Activated naive CD8-positive, alpha-beta T cell treated with anti-CD3 and anti-CD28 coated beads, Interleukin-2, amount 50 U/mL, for 24 hours (primary cell): ENCODE measurements at regions not wholly inside any gene's neighbourhood (a gene's known extent, or its start where the extent isn't known, plus 50 kb on each side); places are given as distances from the start of the nearest gene placed in this dataset.
"Not testable (repeated sequence)": the region's sequence is repeated elsewhere in the genome, so short reads cannot be mapped to it uniquely, and the experiment has no call there.

Experiments
- ATAC-seq: fragments of 150-1000 bp; cut with Tn5 transposase; one replicate; pipeline ENCODE4 v1.10.0; 2021
- DNase-seq: peaks from one replicate; pipeline ENCODE4 v3.0.0; 2021
- H3K27ac Mint-ChIP-seq: one replicate; pipeline ENCODE4 v1.8.0; 2021; ENCODE audit warnings: mild to moderate bottlenecking, mixed read lengths
- H3K27me3 Mint-ChIP-seq: one replicate; pipeline ENCODE4 v1.8.0; 2021; ENCODE audit warnings: mixed read lengths
- H3K36me3 Mint-ChIP-seq: one replicate; pipeline ENCODE4 v1.8.0; 2021; ENCODE audit warnings: low read depth, mixed read lengths
- H3K4me1 Mint-ChIP-seq: one replicate; pipeline ENCODE4 v1.8.0; 2021; ENCODE audit warnings: mixed read lengths
- H3K4me3 Mint-ChIP-seq: one replicate; pipeline ENCODE4 v1.8.0; 2021; ENCODE audit warnings: mild to moderate bottlenecking, moderate library complexity, mixed read lengths
- H3K9me3 Mint-ChIP-seq: one replicate; pipeline ENCODE4 v1.8.0; 2021; ENCODE audit warnings: mixed read lengths

DNA sequence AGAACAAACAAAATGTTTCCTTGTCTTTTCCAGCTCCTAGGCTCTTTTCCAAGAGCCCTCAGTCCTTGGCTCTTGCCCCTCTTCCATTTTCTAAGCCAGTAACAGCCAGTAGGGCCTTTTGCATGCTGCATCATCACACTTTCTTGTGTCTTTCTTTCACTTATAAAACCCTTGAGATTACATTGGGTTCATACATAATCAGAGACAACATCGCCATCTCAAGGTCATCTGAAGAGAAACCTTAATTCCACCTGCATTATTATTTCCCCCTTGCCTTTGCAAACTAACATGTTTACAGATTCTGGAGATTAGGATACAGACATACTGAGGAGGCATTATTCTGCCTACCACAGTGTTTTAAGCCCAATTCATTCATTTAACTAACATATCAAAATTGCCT is 697.3 kb downstream of the TRIB2 start:
- no peaks in the 10 kb centered on the region for H3K36me3 Mint-ChIP-seq
- peaks cover 16% of the 10 kb centered on the region for H3K9me3 Mint-ChIP-seq

DNA sequence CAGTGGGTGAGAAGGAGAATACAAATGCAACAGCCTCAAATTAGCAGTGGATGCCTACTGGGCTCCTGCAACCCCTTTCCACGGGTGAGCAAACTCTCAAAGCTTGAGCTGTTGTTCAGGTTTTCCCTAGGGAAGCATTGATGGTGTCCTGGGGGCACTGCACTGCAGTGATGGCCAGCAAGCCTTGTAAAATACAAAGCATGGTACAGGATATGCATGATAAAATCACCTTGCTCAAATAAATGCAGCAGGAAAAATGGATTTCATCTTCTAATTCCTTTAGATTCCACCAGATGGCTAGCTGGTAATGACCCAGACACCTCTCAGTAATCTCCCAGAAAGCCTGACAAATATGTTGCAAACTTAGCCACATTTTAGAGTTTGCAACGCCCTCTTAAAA is 698.2 kb downstream of the TRIB2 start:
- no peak overlapping the region for H3K27ac Mint-ChIP-seq
- H3K27me3 Mint-ChIP-seq = no peaks in the 10 kb centered on the region
- no peaks in the 10 kb centered on the region for H3K4me1 Mint-ChIP-seq
- H3K4me3 Mint-ChIP-seq = no peak overlapping the region
- ATAC-seq (no peak), DNase-seq (no peak)
- peaks cover 16% of the 10 kb centered on the region for H3K9me3 Mint-ChIP-seq
- no peaks in the 10 kb centered on the region for H3K36me3 Mint-ChIP-seq

More for the DNA sequence above, 697.3 kb downstream of the TRIB2 start:
- no peak overlapping the region for H3K27ac Mint-ChIP-seq
- H3K4me1 Mint-ChIP-seq = no peaks in the 10 kb centered on the region
- ATAC-seq (no peak), DNase-seq (no peak)
- no peak overlapping the region for H3K4me3 Mint-ChIP-seq
- no peaks in the 10 kb centered on the region for H3K27me3 Mint-ChIP-seq

DNA sequence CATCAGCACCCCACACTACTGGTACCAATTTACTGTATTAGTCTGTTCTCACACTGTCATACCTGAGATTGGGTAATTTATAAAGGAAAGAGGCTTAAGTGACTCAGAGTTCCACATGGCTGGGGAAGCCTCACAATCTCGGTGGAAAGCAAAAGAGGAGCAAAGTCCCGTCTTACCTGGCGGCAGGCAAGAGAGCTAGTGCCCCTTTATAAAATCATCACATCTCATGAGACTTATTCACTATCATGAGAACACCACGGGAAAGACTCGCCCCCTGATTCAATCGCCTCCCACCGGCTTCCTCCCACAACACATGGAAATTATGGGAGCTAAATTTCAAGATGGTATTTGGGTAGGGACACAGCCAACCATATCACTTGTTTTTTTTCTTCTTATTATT is 717.2 kb downstream of the TRIB2 start:
- Mint-ChIP-seq H3K9me3 (peaks cover 6% of the 10 kb centered on the region), H3K27ac (no peak overlapping the region), H3K36me3 (no peaks in the 10 kb centered on the region), H3K4me1 (no peaks in the 10 kb centered on the region), H3K27me3 (no peaks in the 10 kb centered on the region), H3K4me3 (no peak overlapping the region)
- DNase-seq (no peak), ATAC-seq (no peak)

DNA sequence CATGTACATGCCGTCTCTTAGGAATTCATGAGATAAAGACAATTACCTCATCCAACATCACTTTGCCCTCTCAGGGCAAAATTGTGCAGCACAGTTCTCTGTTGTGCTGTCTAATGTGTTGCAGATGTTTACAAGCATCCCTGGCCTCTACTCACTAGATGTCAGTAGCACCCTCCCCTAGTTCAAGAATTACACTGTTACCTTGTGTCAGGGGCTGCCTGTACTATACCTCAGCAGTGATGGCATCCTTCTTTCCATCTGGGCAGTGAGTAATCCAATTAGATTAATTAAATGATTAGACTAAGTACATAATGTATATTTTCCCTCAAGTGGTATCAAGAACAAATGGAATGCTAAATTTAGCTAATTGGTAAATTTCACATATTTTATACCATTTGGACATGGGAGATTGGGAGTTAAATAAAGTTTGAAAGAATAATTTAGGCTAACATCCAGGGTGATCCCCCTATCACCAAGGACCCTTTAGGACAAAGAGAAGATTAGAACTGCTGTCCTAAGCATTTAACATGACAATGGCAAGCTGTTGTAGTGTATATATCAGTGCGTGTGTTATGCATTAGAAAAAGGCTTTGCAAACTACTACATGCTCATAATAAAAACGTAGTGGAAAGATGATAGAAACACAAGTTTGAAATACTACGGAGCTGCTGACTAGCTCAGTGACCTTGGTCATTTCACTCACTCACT is 727.0 kb downstream of the TRIB2 start:
- not testable (repeated sequence) for H3K27ac Mint-ChIP-seq, H3K27me3 Mint-ChIP-seq, H3K4me3 Mint-ChIP-seq, DNase-seq, H3K4me1 Mint-ChIP-seq, H3K36me3 Mint-ChIP-seq, H3K9me3 Mint-ChIP-seq, ATAC-seq

DNA sequence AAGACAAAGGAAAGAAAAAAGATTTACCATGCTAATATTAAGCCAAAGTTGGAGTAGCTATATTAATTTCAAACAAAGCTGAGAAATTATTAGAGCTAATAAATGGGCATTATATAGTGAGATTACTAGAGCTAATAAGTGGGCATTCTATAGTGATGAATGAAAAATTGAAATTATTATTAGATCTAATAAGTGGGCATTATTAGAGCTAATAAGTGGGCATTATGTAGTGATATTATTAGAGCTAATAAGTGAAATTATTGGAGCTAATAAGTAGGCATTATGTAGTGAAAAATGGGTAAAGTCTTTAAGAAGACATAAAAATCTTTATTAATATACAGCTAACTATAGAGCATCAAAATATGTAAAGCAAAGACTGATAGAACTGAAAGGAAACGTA is 745.7 kb downstream of the TRIB2 start:
- no peaks in the 10 kb centered on the region for H3K36me3 Mint-ChIP-seq
- no peaks in the 10 kb centered on the region for H3K9me3 Mint-ChIP-seq
- no peaks in the 10 kb centered on the region for H3K27me3 Mint-ChIP-seq
- ATAC-seq (no peak), DNase-seq (no peak)
- H3K4me1 Mint-ChIP-seq = no peaks in the 10 kb centered on the region
- H3K27ac Mint-ChIP-seq = no peak overlapping the region
- H3K4me3 Mint-ChIP-seq = no peak overlapping the region

DNA sequence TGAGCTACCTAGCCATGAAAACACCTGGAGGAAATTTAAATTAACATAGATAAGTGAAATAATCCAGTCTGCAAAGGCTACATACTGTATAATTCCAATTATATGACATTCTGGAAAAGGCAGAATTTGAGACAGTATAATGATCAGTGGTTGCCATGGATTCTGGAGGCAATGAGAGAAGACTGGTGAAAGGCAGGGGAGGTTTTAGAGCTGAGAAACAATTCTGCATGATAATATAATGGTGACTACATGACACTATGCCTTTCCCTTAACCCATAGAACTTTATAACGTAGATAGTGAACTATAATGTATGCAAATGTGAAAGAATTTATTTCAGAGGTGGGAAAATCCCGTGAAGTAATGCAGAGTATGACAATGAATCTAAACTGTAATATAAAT is 749.3 kb downstream of the TRIB2 start:
- H3K27me3 Mint-ChIP-seq = no peaks in the 10 kb centered on the region
- no peaks in the 10 kb centered on the region for H3K36me3 Mint-ChIP-seq
- no peak for ATAC-seq
- no peak overlapping the region for H3K4me3 Mint-ChIP-seq
- H3K4me1 Mint-ChIP-seq = no peaks in the 10 kb centered on the region
- no peak overlapping the region for H3K27ac Mint-ChIP-seq
- H3K9me3 Mint-ChIP-seq = no peaks in the 10 kb centered on the region
- DNase-seq = no peak

DNA sequence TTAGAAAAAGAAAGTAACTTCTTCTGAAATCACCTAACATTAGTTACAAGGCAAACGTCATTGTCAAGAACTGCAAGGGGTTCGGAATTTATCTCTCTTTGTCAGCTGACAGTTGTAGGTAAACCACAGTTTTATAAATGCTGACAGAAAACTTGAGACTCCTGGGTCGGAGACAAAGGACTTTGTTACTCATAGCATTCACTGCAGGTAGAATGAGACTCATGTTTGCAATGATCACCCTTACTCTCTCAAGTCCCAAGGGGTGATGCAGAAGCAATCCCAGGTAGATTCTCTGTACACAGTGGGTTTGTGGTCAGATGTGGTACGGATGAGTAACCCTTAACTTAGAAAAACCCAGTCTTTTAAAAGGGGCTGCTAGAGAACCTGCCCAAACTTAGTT is 757.8 kb downstream of the TRIB2 start:
- H3K36me3 Mint-ChIP-seq = no peaks in the 10 kb centered on the region
- H3K27ac Mint-ChIP-seq = no peak overlapping the region
- H3K4me3 Mint-ChIP-seq = no peak overlapping the region
- DNase-seq (no peak), ATAC-seq (no peak)
- no peaks in the 10 kb centered on the region for H3K27me3 Mint-ChIP-seq
- H3K4me1 Mint-ChIP-seq = no peaks in the 10 kb centered on the region
- H3K9me3 Mint-ChIP-seq = no peaks in the 10 kb centered on the region

DNA sequence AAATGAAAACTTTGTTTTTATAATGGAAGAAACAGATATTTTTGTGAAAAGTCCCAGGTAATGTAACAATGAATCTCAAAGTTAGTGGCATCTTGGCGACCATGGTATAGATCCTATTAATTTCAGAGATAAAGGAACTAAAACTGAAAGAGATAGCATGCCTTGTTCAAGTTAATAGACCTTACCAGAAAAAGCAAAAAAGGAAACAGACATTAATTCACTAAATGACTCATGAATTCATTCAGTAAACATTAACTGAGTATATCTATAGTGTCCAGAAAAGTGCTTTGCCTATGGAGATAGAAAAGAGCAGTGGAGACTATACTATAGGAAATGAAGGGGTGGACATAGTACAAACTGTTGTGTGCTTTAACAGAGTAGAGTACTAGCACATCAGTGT is 763.3 kb downstream of the TRIB2 start:
- Mint-ChIP-seq H3K4me3 (no peak overlapping the region), H3K9me3 (no peaks in the 10 kb centered on the region), H3K4me1 (no peaks in the 10 kb centered on the region), H3K36me3 (no peaks in the 10 kb centered on the region), H3K27ac (no peak overlapping the region), H3K27me3 (no peaks in the 10 kb centered on the region)
- no peak for ATAC-seq
- DNase-seq = no peak

DNA sequence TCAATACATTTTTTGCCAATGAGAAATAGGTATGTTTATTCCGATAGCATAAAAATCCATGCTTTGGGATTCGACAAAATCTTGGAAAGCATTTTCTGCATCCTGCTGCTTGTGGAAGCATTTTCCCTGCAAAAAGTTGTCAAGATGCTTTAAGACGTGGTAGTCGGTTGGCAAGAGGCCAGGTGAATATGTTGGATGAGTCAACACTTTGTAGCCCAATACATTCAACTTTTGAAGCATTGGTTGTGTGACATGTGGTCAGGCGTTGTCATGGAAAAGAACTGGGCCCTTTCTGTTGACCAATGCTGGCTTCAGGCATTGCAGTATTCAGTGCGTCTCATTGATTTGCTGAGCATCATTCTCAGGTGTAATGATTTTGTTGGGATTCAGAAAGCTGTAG is 764.5 kb downstream of the TRIB2 start:
- DNase-seq = no peak
- Mint-ChIP-seq H3K27me3 (no peaks in the 10 kb centered on the region), H3K27ac (no peak overlapping the region), H3K36me3 (no peaks in the 10 kb centered on the region), H3K9me3 (no peaks in the 10 kb centered on the region), H3K4me3 (no peak overlapping the region), H3K4me1 (no peaks in the 10 kb centered on the region)
- ATAC-seq = no peak

DNA sequence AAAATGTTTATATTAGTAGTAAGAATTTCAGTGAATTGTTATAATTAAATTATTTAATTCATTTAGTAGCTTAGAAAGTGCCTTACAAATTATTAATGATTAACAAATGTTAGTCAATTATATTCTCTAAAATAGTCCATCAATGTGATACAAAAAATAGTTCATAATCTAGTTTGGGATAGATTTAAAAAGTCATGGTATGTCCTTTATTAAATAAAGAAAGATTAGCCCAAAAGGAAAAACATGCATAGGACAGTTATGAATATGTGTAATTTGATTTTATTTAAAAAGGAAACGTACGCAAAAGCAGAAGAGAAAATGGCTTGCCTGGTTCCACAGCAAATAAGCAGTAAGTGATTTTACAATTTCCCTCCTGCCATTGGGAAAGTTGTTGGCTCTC is 768.5 kb downstream of the TRIB2 start:
- Mint-ChIP-seq H3K4me3 (no peak overlapping the region), H3K27ac (no peak overlapping the region), H3K27me3 (no peaks in the 10 kb centered on the region), H3K9me3 (peaks cover 6% of the 10 kb centered on the region), H3K4me1 (no peaks in the 10 kb centered on the region), H3K36me3 (no peaks in the 10 kb centered on the region)
- ATAC-seq (no peak), DNase-seq (no peak)

DNA sequence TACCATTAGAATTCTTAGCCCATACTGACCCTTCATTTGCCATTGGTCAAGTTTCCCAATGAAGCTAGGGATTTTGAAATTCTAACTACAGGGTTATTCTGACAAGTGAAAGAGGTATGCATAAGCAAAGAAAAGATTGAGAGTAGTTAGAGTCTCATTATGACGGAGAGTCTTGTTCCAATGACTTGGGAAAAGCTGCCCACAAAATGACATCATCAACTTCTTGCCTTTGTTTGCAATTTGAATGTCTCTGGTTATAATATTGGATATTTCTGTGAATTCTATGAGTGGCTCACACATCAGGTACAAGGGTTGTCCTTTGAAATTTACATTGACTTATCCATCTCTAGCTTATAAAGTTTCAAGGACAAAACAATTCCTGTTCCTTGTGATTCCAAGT is 772.2 kb downstream of the TRIB2 start:
- ATAC-seq (no peak), DNase-seq (no peak)
- no peak overlapping the region for H3K27ac Mint-ChIP-seq
- H3K4me1 Mint-ChIP-seq = no peaks in the 10 kb centered on the region
- no peaks in the 10 kb centered on the region for H3K36me3 Mint-ChIP-seq
- H3K9me3 Mint-ChIP-seq = peaks cover 6% of the 10 kb centered on the region
- H3K4me3 Mint-ChIP-seq = no peak overlapping the region
- no peaks in the 10 kb centered on the region for H3K27me3 Mint-ChIP-seq

DNA sequence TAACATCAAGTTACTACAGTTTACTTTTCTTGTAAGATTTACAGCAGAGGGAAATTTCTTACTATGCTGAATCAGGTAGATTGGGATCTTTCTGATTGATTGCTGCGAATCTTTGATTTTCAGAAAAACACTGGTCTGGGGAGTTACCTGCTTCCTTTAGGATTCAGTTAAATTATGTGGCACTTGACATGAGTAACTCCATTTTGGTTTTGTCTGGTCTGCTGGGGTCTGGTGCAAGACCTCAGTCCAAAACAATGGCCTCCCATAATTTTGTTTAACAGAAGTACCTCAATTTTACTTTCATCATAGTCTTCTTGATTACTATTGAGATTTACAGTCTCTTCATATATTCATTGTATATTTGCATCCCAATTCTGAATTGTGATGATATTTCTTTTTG is 775.5 kb downstream of the TRIB2 start:
- H3K27ac Mint-ChIP-seq = no peak overlapping the region
- H3K9me3 Mint-ChIP-seq = peaks cover 6% of the 10 kb centered on the region
- H3K27me3 Mint-ChIP-seq = no peaks in the 10 kb centered on the region
- no peak overlapping the region for H3K4me3 Mint-ChIP-seq
- no peak for DNase-seq
- H3K4me1 Mint-ChIP-seq = no peaks in the 10 kb centered on the region
- ATAC-seq = no peak
- H3K36me3 Mint-ChIP-seq = no peaks in the 10 kb centered on the region

DNA sequence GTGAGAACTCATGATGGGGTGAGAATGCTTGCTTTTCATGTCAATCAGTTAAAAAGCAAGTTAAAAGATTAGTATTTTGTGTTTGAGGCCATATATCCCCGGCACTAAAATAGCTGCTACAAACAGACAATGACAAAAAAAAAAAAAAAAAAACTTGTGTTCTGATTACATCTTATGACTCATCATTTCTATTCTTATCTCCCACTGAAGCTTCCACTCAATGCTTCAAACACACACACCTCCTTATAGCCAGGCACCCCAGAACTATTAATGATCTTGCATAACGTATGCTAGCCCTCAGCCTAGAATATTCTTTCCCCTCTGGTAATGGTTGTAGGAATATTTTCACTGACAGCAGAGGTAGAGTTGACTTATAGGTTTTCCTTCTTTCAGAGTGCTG is 778.3 kb downstream of the TRIB2 start:
- Mint-ChIP-seq H3K36me3 (no peaks in the 10 kb centered on the region), H3K27ac (no peak overlapping the region), H3K4me1 (no peaks in the 10 kb centered on the region), H3K9me3 (no peaks in the 10 kb centered on the region), H3K27me3 (no peaks in the 10 kb centered on the region), H3K4me3 (no peak overlapping the region)
- ATAC-seq (no peak), DNase-seq (no peak)

DNA sequence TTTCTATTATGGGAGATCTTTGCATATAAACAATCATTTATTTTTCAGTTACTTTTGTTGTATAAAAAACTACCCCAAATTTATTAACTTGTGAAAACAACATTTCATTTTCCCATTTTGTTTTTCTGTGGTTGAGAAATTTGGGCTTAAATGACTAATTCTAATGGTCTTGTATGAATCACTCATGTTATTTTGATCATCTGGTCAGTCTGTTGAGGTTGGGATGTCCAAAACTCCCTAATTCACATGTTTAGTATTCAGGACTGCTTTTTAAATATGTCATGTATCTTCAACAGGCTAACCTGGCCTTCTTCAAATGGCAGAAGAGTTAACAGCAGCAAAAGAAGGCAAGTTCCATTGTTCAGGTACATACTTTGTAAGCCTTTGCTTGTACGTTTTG is 788.1 kb downstream of the TRIB2 start:
- ATAC-seq = no peak
- no peaks in the 10 kb centered on the region for H3K27me3 Mint-ChIP-seq
- DNase-seq = no peak
- H3K36me3 Mint-ChIP-seq = no peaks in the 10 kb centered on the region
- peaks cover 4% of the 10 kb centered on the region for H3K9me3 Mint-ChIP-seq
- no peak overlapping the region for H3K4me3 Mint-ChIP-seq
- H3K27ac Mint-ChIP-seq = no peak overlapping the region
- no peaks in the 10 kb centered on the region for H3K4me1 Mint-ChIP-seq

DNA sequence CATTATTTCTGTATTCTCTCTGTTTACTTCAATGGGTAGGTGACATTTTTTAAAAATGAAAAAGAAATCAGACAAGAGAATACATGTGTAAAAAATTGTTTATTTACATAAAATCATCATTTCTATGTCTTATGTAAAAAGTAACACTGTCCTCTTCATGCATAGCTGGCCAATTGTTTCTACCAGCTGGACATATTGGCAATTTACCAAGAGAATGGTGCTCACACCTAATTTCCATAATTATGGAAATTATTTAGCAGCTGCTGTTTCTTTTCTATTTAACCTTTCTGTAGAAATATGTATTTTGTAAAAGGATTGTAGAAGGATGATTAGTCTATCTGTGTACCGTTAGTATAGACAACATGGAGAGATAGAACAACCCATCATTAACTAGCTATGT is 791.9 kb downstream of the TRIB2 start:
- DNase-seq (no peak), ATAC-seq (no peak)
- Mint-ChIP-seq H3K27me3 (no peaks in the 10 kb centered on the region), H3K9me3 (peaks cover 4% of the 10 kb centered on the region), H3K4me3 (no peak overlapping the region), H3K27ac (no peak overlapping the region), H3K36me3 (no peaks in the 10 kb centered on the region), H3K4me1 (no peaks in the 10 kb centered on the region)

DNA sequence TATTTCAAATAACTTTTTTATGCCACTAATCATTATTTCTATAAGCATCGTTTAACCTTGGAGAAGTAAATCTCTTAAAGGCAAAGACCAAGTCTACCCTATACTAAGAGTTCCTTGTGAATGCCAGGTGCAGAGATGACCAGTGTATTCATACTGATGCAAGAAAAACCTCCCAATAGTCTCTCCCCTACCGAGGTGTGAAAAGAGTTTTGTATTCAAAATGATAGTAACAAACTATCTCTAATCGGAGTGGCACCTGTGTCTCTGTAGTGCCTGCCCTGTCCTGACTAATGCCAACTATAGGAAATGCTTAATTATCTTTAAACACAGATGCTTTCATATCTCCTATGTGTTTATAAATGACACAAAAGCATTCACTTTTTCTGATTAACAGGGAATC is 798.5 kb downstream of the TRIB2 start:
- no peak overlapping the region for H3K4me3 Mint-ChIP-seq
- no peak overlapping the region for H3K27ac Mint-ChIP-seq
- H3K4me1 Mint-ChIP-seq = no peaks in the 10 kb centered on the region
- H3K9me3 Mint-ChIP-seq = peaks cover 4% of the 10 kb centered on the region
- H3K27me3 Mint-ChIP-seq = no peaks in the 10 kb centered on the region
- H3K36me3 Mint-ChIP-seq = no peaks in the 10 kb centered on the region
- no peak for DNase-seq
- ATAC-seq = no peak
